GM12878 (cell line): ENCODE measurements at regions not wholly inside any gene's neighbourhood (a gene's known extent, or its start where the extent isn't known, plus 50 kb on each side); places are given as distances from the start of the nearest gene placed in this dataset.

Source experiments
- CTCF ChIP-seq, 3 experiments: IDR thresholded peaks in 2 of 3; conservative IDR thresholded peaks in 1 of 3; 2 replicates each; pipeline ENCODE4 v1.5.1; 2011; ENCODE audit warnings: low read depth in 3 of 3, low read length in 3 of 3, mild to moderate bottlenecking in 3 of 3, control low read depth in 2 of 3, moderate library complexity in 2 of 3, inconsistent platforms in 1 of 3, mixed read lengths in 1 of 3; ENCODE audit not compliant: control insufficient read depth in 2 of 3, insufficient read depth in 1 of 3; ENCODE audit errors: extremely low read depth in 1 of 3
- POLR2AphosphoS2 ChIP-seq: IDR thresholded peaks from 2 replicates; pipeline ENCODE4 v1.6.1; 2011; ENCODE audit warnings: low read depth, mild to moderate bottlenecking, low read length, improper control_type of control experiment, moderate library complexity
- RAD21 ChIP-seq: IDR thresholded peaks from 2 replicates; pipeline ENCODE4 v1.6.1; 2011; ENCODE audit warnings: mild to moderate bottlenecking, low read depth, low read length, moderate library complexity; ENCODE audit not compliant: insufficient read depth

- TF ChIP-seq POLR2AphosphoS2 = no peak
- no peak for TF ChIP-seq RAD21
- no peak for TF ChIP-seq CTCF (IDR thresholded peaks at IDR 0.05 in 2 of 3, conservative IDR thresholded peaks at IDR 0.05 in 1 of 3; ENCODE audit: control insufficient read depth in 2 of 3, extremely low read depth in 1 of 3, insufficient read depth in 1 of 3, low read depth in 3 of 3, low read length in 3 of 3)
These were observed 143.6 kb downstream of the COPRS start for GRCh38 chr17:31715446-31715845.
